ENCODE measurements at regions not wholly inside any gene's neighbourhood (a gene's known extent, or its start where the extent isn't known, plus 50 kb on each side); places are given as distances from the start of the nearest gene placed in this dataset.

GRCh38 chr4:133493776-133494175 is 344.7 kb downstream of the PCDH10 start:
- H2BK5ac ChIP-seq (ENCODE audit: low read depth, low read length, poor library complexity, severe bottlenecking) = no peak overlapping the region
- H4K91ac ChIP-seq (ENCODE audit: low read length) = no peak overlapping the region
- H2BK120ac ChIP-seq (ENCODE audit: low read depth, low read length) = no peak overlapping the region
- H3K36me3 ChIP-seq (ENCODE audit: control insufficient read depth in 1 of 2, insufficient read depth in 2 of 2, low read depth in 1 of 2, low read length in 2 of 2) = no peaks in the 10 kb centered on the region
- H3K14ac ChIP-seq (ENCODE audit: low read length in 2 of 2) = no peak overlapping the region
- no peak overlapping the region for H3K4me3 ChIP-seq (ENCODE audit: insufficient read depth in 1 of 2, low read depth in 1 of 2, low read length in 2 of 2)
- H3K27ac ChIP-seq (ENCODE audit: low read length, poor library complexity, severe bottlenecking) = no peak overlapping the region
- H3K27me3 ChIP-seq (ENCODE audit: control insufficient read depth in 1 of 2, insufficient read depth in 1 of 2, low read length in 2 of 2) = no peaks in the 10 kb centered on the region
- no peak overlapping the region for H3K4me2 ChIP-seq (ENCODE audit: low read length, poor library complexity, severe bottlenecking)
- H2AFZ ChIP-seq (ENCODE audit: low read depth, low read length) = no peak overlapping the region
- H3K18ac ChIP-seq (ENCODE audit: low read depth in 1 of 2, low read length in 2 of 2) = no peak overlapping the region
- no peak overlapping the region for H3K9ac ChIP-seq (ENCODE audit: low read length)
- H3K23ac ChIP-seq (ENCODE audit: low read length in 2 of 2) = no peak overlapping the region
- H3K79me1 ChIP-seq (replicated peaks; ENCODE audit: low read length, poor library complexity, severe bottlenecking) = no peaks in the 10 kb centered on the region
- no peak overlapping the region for H4K8ac ChIP-seq (ENCODE audit: low read length)
- no peaks in the 10 kb centered on the region for H3K4me1 ChIP-seq (ENCODE audit: control insufficient read depth, insufficient read depth, low read depth, low read length)
- H2AK5ac ChIP-seq (ENCODE audit: low read length, severe bottlenecking) = no peak overlapping the region
- no peak overlapping the region for H3K4ac ChIP-seq (ENCODE audit: low read depth in 1 of 2, low read length in 2 of 2)
- no peak overlapping the region for H2BK12ac ChIP-seq (ENCODE audit: low read length in 2 of 2)
- DNase-seq = no peak
- H2BK15ac ChIP-seq (ENCODE audit: low read depth, poor library complexity, severe bottlenecking) = no peak overlapping the region
- no peaks in the 10 kb centered on the region for H3K9me3 ChIP-seq (ENCODE audit: control insufficient read depth, low read length)
- WGBS = no CpG with 5 or more reads among the region's 1 CpG

DNA sequence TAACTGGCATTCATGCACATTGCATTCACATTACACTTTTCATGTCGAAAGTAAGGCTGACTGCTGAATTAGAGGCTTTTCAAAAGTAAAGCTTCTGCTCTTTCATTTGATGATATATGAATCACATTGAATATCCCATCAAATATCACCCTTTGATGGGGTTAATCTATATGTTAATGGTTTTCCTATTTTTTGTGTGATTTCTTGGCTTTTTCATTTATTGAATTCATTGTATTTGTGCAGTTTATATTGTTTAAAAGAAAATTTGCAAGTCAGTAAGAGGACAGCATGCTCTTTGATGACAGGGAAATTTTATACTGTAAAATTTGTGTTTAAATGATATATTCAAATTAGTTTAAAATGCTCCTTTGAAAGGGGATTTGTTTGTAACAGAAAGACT is 344.1 kb downstream of the PCDH10 start:
- Histone ChIP-seq H4K91ac (ENCODE audit: low read length) (no peak overlapping the region), H2BK5ac (ENCODE audit: low read depth, low read length, poor library complexity, severe bottlenecking) (no peak overlapping the region), H2BK12ac (ENCODE audit: low read length in 2 of 2) (no peak overlapping the region), H3K18ac (ENCODE audit: low read depth in 1 of 2, low read length in 2 of 2) (no peak overlapping the region), H3K9me3 (ENCODE audit: control insufficient read depth, low read length) (no peaks in the 10 kb centered on the region), H3K27me3 (ENCODE audit: control insufficient read depth in 1 of 2, insufficient read depth in 1 of 2, low read length in 2 of 2) (no peaks in the 10 kb centered on the region), H4K8ac (ENCODE audit: low read length) (no peak overlapping the region), H3K4me3 (ENCODE audit: insufficient read depth in 1 of 2, low read depth in 1 of 2, low read length in 2 of 2) (no peak overlapping the region), H3K36me3 (ENCODE audit: control insufficient read depth in 1 of 2, insufficient read depth in 2 of 2, low read depth in 1 of 2, low read length in 2 of 2) (no peaks in the 10 kb centered on the region), H3K4me2 (ENCODE audit: low read length, poor library complexity, severe bottlenecking) (no peak overlapping the region), H2AK5ac (ENCODE audit: low read length, severe bottlenecking) (no peak overlapping the region), H3K4me1 (ENCODE audit: control insufficient read depth, insufficient read depth, low read depth, low read length) (no peaks in the 10 kb centered on the region), H2BK15ac (ENCODE audit: low read depth, poor library complexity, severe bottlenecking) (no peak overlapping the region), H2AFZ (ENCODE audit: low read depth, low read length) (no peak overlapping the region), H3K14ac (ENCODE audit: low read length in 2 of 2) (no peak overlapping the region), H3K9ac (ENCODE audit: low read length) (no peak overlapping the region), H3K4ac (ENCODE audit: low read depth in 1 of 2, low read length in 2 of 2) (no peak overlapping the region), H3K23ac (ENCODE audit: low read length in 2 of 2) (no peak overlapping the region), H3K79me1 (replicated peaks; ENCODE audit: low read length, poor library complexity, severe bottlenecking) (no peaks in the 10 kb centered on the region), H2BK120ac (ENCODE audit: low read depth, low read length) (no peak overlapping the region), H3K27ac (ENCODE audit: low read length, poor library complexity, severe bottlenecking) (no peak overlapping the region)
- no peak for DNase-seq
- WGBS = no CpG with 5 or more reads among the region's 1 CpG

- DNase-seq = no peak
- no peak overlapping the region for H3K14ac ChIP-seq (ENCODE audit: low read length in 2 of 2)
- H3K27me3 ChIP-seq (ENCODE audit: control insufficient read depth in 1 of 2, insufficient read depth in 1 of 2, low read length in 2 of 2) = no peaks in the 10 kb centered on the region
- H3K36me3 ChIP-seq (ENCODE audit: control insufficient read depth in 1 of 2, insufficient read depth in 2 of 2, low read depth in 1 of 2, low read length in 2 of 2) = no peaks in the 10 kb centered on the region
- no peaks in the 10 kb centered on the region for H3K9me3 ChIP-seq (ENCODE audit: control insufficient read depth, low read length)
- H3K4me2 ChIP-seq (ENCODE audit: low read length, poor library complexity, severe bottlenecking) = no peak overlapping the region
- H4K8ac ChIP-seq (ENCODE audit: low read length) = no peak overlapping the region
- no peak overlapping the region for H3K4me3 ChIP-seq (ENCODE audit: insufficient read depth in 1 of 2, low read depth in 1 of 2, low read length in 2 of 2)
- H2AK5ac ChIP-seq (ENCODE audit: low read length, severe bottlenecking) = no peak overlapping the region
- H2BK12ac ChIP-seq (ENCODE audit: low read length in 2 of 2) = no peak overlapping the region
- no peak overlapping the region for H3K9ac ChIP-seq (ENCODE audit: low read length)
- H2BK120ac ChIP-seq (ENCODE audit: low read depth, low read length) = no peak overlapping the region
- no peaks in the 10 kb centered on the region for H3K4me1 ChIP-seq (ENCODE audit: control insufficient read depth, insufficient read depth, low read depth, low read length)
- no peak overlapping the region for H3K18ac ChIP-seq (ENCODE audit: low read depth in 1 of 2, low read length in 2 of 2)
- H4K91ac ChIP-seq (ENCODE audit: low read length) = no peak overlapping the region
- no peak overlapping the region for H2AFZ ChIP-seq (ENCODE audit: low read depth, low read length)
- H2BK15ac ChIP-seq (ENCODE audit: low read depth, poor library complexity, severe bottlenecking) = no peak overlapping the region
- no peaks in the 10 kb centered on the region for H3K79me1 ChIP-seq (replicated peaks; ENCODE audit: low read length, poor library complexity, severe bottlenecking)
- no peak overlapping the region for H3K23ac ChIP-seq (ENCODE audit: low read length in 2 of 2)
- H3K4ac ChIP-seq (ENCODE audit: low read depth in 1 of 2, low read length in 2 of 2) = no peak overlapping the region
- 85% methylated on average over 2 of the region's 2 CpGs for WGBS
- H3K27ac ChIP-seq (ENCODE audit: low read length, poor library complexity, severe bottlenecking) = no peak overlapping the region
- H2BK5ac ChIP-seq (ENCODE audit: low read depth, low read length, poor library complexity, severe bottlenecking) = no peak overlapping the region
These were observed 335.2 kb downstream of the PCDH10 start for GRCh38 chr4:133484287-133484686.

DNA sequence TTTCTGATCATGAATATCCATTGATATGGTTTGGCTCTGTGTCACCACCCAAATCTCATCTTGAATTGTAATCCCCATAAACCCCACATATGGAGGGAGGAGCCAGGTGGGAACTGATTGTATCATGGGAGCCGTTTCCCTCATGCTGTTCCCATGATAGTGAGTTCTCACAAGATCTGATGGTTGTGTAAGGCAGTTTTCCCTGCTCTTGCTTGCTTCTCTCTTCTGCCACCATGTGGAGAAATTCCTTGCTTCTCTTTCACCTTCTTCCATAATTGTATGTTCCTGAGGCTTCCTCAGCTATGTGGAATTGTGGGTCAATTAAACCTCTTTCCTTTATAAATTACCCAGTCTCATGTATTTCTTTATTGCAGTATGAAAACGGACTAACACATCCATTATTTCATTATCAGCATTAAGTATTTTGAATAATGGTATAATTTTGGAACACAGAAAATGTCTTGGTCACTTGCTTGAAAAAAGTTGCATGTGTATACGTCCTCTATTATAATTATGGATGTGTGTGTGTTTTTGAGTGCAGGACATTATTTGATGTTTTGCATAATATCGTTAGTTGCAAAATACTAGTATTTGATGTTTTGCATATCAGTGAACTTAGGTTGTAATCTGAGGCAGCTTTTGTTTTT is 334.6 kb downstream of the PCDH10 start:
- no peak overlapping the region for H3K23ac ChIP-seq (ENCODE audit: low read length in 2 of 2)
- no peaks in the 10 kb centered on the region for H3K9me3 ChIP-seq (ENCODE audit: control insufficient read depth, low read length)
- H2BK12ac ChIP-seq (ENCODE audit: low read length in 2 of 2) = no peak overlapping the region
- H4K8ac ChIP-seq (ENCODE audit: low read length) = no peak overlapping the region
- no peak overlapping the region for H3K4me2 ChIP-seq (ENCODE audit: low read length, poor library complexity, severe bottlenecking)
- H3K27ac ChIP-seq (ENCODE audit: low read length, poor library complexity, severe bottlenecking) = no peak overlapping the region
- no peaks in the 10 kb centered on the region for H3K79me1 ChIP-seq (replicated peaks; ENCODE audit: low read length, poor library complexity, severe bottlenecking)
- H2AK5ac ChIP-seq (ENCODE audit: low read length, severe bottlenecking) = no peak overlapping the region
- H3K36me3 ChIP-seq (ENCODE audit: control insufficient read depth in 1 of 2, insufficient read depth in 2 of 2, low read depth in 1 of 2, low read length in 2 of 2) = no peaks in the 10 kb centered on the region
- H3K4me1 ChIP-seq (ENCODE audit: control insufficient read depth, insufficient read depth, low read depth, low read length) = no peaks in the 10 kb centered on the region
- WGBS = 95% methylated on average over 2 of the region's 4 CpGs
- H2BK120ac ChIP-seq (ENCODE audit: low read depth, low read length) = no peak overlapping the region
- H3K9ac ChIP-seq (ENCODE audit: low read length) = no peak overlapping the region
- no peaks in the 10 kb centered on the region for H3K27me3 ChIP-seq (ENCODE audit: control insufficient read depth in 1 of 2, insufficient read depth in 1 of 2, low read length in 2 of 2)
- no peak overlapping the region for H3K4ac ChIP-seq (ENCODE audit: low read depth in 1 of 2, low read length in 2 of 2)
- DNase-seq = peak; percentile 62
- no peak overlapping the region for H3K4me3 ChIP-seq (ENCODE audit: insufficient read depth in 1 of 2, low read depth in 1 of 2, low read length in 2 of 2)
- H2AFZ ChIP-seq (ENCODE audit: low read depth, low read length) = no peak overlapping the region
- no peak overlapping the region for H2BK15ac ChIP-seq (ENCODE audit: low read depth, poor library complexity, severe bottlenecking)
- no peak overlapping the region for H4K91ac ChIP-seq (ENCODE audit: low read length)
- no peak overlapping the region for H3K14ac ChIP-seq (ENCODE audit: low read length in 2 of 2)
- H2BK5ac ChIP-seq (ENCODE audit: low read depth, low read length, poor library complexity, severe bottlenecking) = no peak overlapping the region
- H3K18ac ChIP-seq (ENCODE audit: low read depth in 1 of 2, low read length in 2 of 2) = no peak overlapping the region
